Body of pancreas (tissue), 4 donors: ENCODE measurements at regions not wholly inside any gene's neighbourhood (a gene's known extent, or its start where the extent isn't known, plus 50 kb on each side); places are given as distances from the start of the nearest gene placed in this dataset.

ENCODE experiments used
- ATAC-seq: fragments of 150-250 bp; one replicate; pipeline ENCODE4 v1.9.1; 2016
- DNase-seq, 4 donors: peaks; one replicate each; pipeline ENCODE4 v3.0.0-alpha.2; 2019
- H3K27ac ChIP-seq, 4 donors: fragments of 200-600 bp; sonication (generic); 1 replicate in 3 of 4; 2 replicates in 1 of 4; pipeline versions ENCODE4 v1.5.1 to v1.6.1; 2016 to 2019; ENCODE audit warnings: mild to moderate bottlenecking in 1 of 4, mixed read lengths in 1 of 4, moderate library complexity in 1 of 4
- H3K27me3 ChIP-seq, 2 donors: fragments of 200-600 bp; sonication (generic); one replicate each; pipeline ENCODE4 v1.6.0; 2016; ENCODE audit warnings: mild to moderate bottlenecking in 1 of 2
- H3K36me3 ChIP-seq, 2 donors: fragments of 200-600 bp; sonication (generic); replicated peaks in 1 of 2; 2 replicates each; pipeline ENCODE4 v1.5.1; 2016; ENCODE audit warnings: low read depth in 2 of 2; ENCODE audit not compliant: insufficient read depth in 1 of 2
- H3K4me1 ChIP-seq: fragments of 200-600 bp; sonication (generic); one replicate; pipeline ENCODE4 v1.6.0; 2016
- H3K4me3 ChIP-seq, 2 donors: fragments of 200-600 bp; sonication (generic); 1 replicate in 1 of 2; 2 replicates in 1 of 2; pipeline ENCODE4 v1.5.1; 2016 to 2019
- H3K9me3 ChIP-seq, 3 donors: fragments of 200-600 bp; sonication (generic); 1 replicate in 2 of 3; 2 replicates in 1 of 3; pipeline ENCODE4 v1.5.1; 2016
- CTCF ChIP-seq, 7 experiments: fragments of 450-650 bp in 4 of 7; fragments of 200-600 bp in 3 of 7; sonication (generic) in 3 of 7; IDR thresholded peaks; one replicate each; pipeline ENCODE4 v1.5.1; 2016 to 2019; ENCODE audit warnings: antibody characterized with exemption in 7 of 7
- POLR2A ChIP-seq, 3 donors: fragments of 450-650 bp; IDR thresholded peaks; one replicate each; pipeline ENCODE4 v1.6.1; 2016; ENCODE audit warnings: antibody characterized with exemption in 3 of 3, mild to moderate bottlenecking in 2 of 3
- WGBS, 2 donors: methylation state at CpG; one replicate each; pipeline ENCODE4 v1.1.5; 2017; 5-methylcytosine and 5-hydroxymethylcytosine counted together
- intact Hi-C: fragments of 100-400 bp; cut with DNase I; formaldehyde crosslinking; loops from one replicate; pipeline ENCODE4 v1.15.1; 2023

- TF ChIP-seq POLR2A (IDR thresholded peaks at IDR 0.05) = no peak
- Histone ChIP-seq H3K4me3 (no peak overlapping the region), H3K27ac (no peak overlapping the region), H3K4me1 (peaks cover 7% of the 10 kb centered on the region), H3K9me3 (no peaks in the 10 kb centered on the region), H3K36me3 (no peaks in the 10 kb centered on the region), H3K27me3 (no peaks in the 10 kb centered on the region)
- WGBS, 2 donors = 77 to 83% methylated on average over 3 of the region's 3 CpGs
- intact Hi-C loops = no loop called here
- DNase-seq = no peak
- ATAC-seq = no peak
These were observed 95.7 kb downstream of the ACAA2 start for GRCh38 chr18:49717617-49718016.

GRCh38 chr18:49716035-49716434 lies 97.3 kb downstream of the ACAA2 start:
- Histone ChIP-seq H3K27me3 (no peaks in the 10 kb centered on the region), H3K36me3 (no peaks in the 10 kb centered on the region), H3K9me3 (no peaks in the 10 kb centered on the region), H3K4me3 (no peak overlapping the region), H3K27ac (no peak overlapping the region), H3K4me1 (peaks cover 7% of the 10 kb centered on the region)
- TF ChIP-seq CTCF (IDR thresholded peaks at IDR 0.05) = no peak
- TF ChIP-seq POLR2A (IDR thresholded peaks at IDR 0.05) = no peak
- 40% methylated on average over 6 of the region's 6 CpGs; no CpG with 5 or more reads in 1 of the 2 donors for WGBS, 2 donors
- intact Hi-C loops = no loop called here
- ATAC-seq = no peak
- peak in 1 of 4 donors; percentile 36 for DNase-seq

GRCh38 chr18:49709347-49709690 lies 104.0 kb downstream of the ACAA2 start:
- ATAC-seq = no peak
- Histone ChIP-seq H3K4me3 (no peak overlapping the region), H3K36me3 (no peaks in the 10 kb centered on the region), H3K9me3 (no peaks in the 10 kb centered on the region), H3K27me3 (no peaks in the 10 kb centered on the region), H3K27ac (no peak overlapping the region), H3K4me1 (no peaks in the 10 kb centered on the region)
- TF ChIP-seq POLR2A (IDR thresholded peaks at IDR 0.05) (no peak), CTCF (IDR thresholded peaks at IDR 0.05) (no peak)
- intact Hi-C loops = no loop called here
- no peak for DNase-seq
- 27 to 35% methylated on average over 2 of the region's 2 CpGs for WGBS, 2 donors

- no peak overlapping the region for H3K4me3 ChIP-seq
- no peak for ATAC-seq
- H3K4me1 ChIP-seq = no peaks in the 10 kb centered on the region
- no peaks in the 10 kb centered on the region for H3K27me3 ChIP-seq
- no peak for DNase-seq
- no peaks in the 10 kb centered on the region for H3K9me3 ChIP-seq
- intact Hi-C loops = no loop called here
- WGBS, 2 donors = 82 to 84% methylated on average over 6 of the region's 6 CpGs
- no peaks in the 10 kb centered on the region for H3K36me3 ChIP-seq
- no peak for TF ChIP-seq CTCF (IDR thresholded peaks at IDR 0.05)
- TF ChIP-seq POLR2A (IDR thresholded peaks at IDR 0.05) = no peak
- no peak overlapping the region for H3K27ac ChIP-seq
These were observed 104.5 kb downstream of the ACAA2 start for GRCh38 chr18:49708662-49709346.

- Histone ChIP-seq H3K27me3 (no peaks in the 10 kb centered on the region), H3K27ac (no peak overlapping the region), H3K4me3 (no peak overlapping the region), H3K36me3 (no peaks in the 10 kb centered on the region), H3K9me3 (no peaks in the 10 kb centered on the region), H3K4me1 (no peaks in the 10 kb centered on the region)
- intact Hi-C loops = no loop called here
- TF ChIP-seq POLR2A (IDR thresholded peaks at IDR 0.05) (no peak), CTCF (IDR thresholded peaks at IDR 0.05) (no peak)
- no peak for ATAC-seq
- WGBS, 2 donors = 57 to 64% methylated on average over 2 to 3 of the region's 3 CpGs
- DNase-seq = peak in 1 of 4 donors; percentile 46
These were observed 105.7 kb downstream of the ACAA2 start for GRCh38 chr18:49707599-49707998.
